Hippocampal formation (tissue), 2 donors: ENCODE measurements at regions not wholly inside any gene's neighbourhood (a gene's known extent, or its start where the extent isn't known, plus 50 kb on each side); places are given as distances from the start of the nearest gene placed in this dataset.

Experiments used
- DNase-seq, 2 donors: peaks; one replicate each; lab custom pipeline; 2025; lab: John Stamatoyannopoulos, UW

DNA sequence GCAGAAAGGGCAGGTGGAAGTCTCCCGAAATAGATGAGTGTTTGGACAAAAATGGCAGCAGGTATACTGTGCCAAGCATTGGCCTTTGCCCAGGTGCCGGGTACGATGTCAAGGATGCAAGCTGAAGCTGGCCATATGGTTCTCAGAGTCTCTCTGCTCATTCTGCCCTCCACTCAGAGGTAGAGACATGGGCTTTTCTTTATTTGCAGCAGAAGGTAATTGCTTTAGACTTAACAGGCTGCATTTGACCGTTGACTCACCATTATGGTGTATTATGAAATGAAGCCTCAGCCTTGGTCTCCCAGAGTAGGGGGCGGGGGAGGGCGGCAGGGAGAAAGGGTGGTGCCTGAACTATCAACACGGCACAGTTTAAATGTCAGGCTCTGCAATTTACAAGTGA, 969.1 kb upstream of the EEF2KMT start:
- no peak for DNase-seq

DNA sequence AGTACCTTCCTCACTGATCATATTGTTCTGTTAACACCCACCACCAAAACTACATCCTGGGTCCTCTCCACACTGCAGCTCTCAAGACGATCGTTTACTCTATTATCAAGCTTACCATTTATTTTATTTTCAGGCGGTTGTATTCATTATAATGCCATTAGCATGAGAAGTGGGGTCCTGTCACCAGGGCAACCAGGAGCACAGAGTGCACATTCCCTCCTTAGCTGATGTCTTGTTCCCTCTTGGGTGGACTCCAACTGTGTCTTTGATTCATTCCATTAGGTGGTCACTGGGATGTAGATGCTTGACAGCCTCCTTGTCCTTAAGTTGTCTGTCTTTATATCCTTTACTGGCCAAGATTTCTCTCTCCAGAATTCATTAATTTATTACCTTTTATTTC, 965.9 kb upstream of the EEF2KMT start:
- no peak for DNase-seq

DNA sequence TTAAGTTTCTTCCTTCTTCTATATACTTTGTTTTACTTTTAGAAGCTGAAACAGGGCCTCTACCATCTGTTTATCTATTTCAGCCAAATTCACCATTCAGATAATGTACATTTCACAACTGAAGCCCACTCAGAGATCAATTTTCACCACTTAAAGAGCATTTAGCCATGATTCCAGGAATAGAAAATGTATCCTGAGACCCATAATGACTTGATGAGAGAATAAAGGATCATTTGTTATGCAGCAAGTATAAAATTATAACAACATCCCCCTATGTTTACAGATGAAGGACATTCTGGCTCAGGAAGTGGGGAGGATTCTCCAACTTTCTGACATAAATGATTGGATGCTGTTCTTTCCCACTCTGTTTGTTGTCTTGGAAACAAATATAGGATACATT, 962.1 kb upstream of the EEF2KMT start:
- no peak for DNase-seq

GRCh38 chr16:6057821-6058220, 960.2 kb upstream of the EEF2KMT start:
- no peak for DNase-seq

DNA sequence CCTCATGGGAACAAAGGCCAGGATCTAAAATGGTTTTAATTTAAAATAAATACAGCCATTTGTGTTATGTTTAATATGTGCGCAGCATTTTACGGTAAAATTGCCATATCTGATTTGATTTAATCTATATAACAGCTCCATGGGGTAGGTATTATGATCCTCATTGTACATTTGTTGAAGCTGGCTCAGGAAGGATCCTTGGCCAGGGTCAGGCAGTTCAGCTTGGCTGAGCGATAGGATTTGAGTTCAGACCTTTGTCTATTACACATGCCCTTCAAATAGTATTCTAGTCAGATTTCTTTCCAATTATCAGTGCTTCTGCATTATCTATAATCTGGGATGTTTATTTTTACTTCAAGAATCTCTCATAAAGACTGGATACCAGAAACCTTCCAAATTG, 950.4 kb upstream of the EEF2KMT start:
- DNase-seq, result no peak

DNA sequence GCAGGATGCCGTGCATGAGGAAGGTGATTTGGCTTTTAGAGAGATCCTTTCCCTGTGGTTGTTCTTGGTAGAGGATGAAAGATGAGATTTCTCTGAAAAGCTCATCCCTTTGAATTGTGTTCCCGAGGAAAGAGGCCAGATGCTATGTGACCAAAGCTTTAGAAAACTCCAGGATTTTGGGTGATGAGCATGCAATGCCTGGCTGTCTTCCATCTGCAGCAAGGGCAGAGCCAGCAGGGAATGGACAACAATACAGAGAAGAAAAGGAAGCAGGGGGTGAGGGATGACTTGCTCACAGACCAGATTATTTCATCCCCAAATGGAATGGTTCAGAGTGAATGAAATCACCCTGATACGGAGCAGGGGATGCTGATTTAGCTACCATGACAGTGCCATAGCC, 949.7 kb upstream of the EEF2KMT start:
- no peak for DNase-seq

GRCh38 chr16:6038941-6039645, 941.5 kb upstream of the EEF2KMT start:
- no peak for DNase-seq

GRCh38 chr16:6035161-6035560, 937.6 kb upstream of the EEF2KMT start:
- DNase-seq, result no peak

GRCh38 chr16:6034511-6034910, 936.9 kb upstream of the EEF2KMT start:
- DNase-seq, result no peak

DNA sequence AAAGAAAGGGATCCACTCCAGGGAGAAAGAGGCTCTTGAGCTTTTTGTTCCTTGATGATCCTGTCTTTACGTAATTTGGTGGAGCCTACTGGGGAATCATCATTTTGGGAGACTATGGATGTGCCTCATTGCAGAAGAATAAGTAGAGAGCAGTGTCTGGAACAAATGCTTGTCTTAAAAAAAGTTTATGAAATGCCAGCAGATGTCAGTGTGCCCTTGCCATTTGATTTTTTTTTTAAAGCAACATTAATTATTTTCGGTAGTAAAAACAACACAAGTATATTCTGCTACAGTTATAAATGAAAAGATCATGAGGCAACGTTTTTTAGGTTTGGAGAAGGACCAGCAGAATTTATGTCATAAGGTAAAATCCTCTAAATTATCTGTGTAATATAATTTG, 934.8 kb upstream of the EEF2KMT start:
- peak in 1 of 2 donors; percentile 17 for DNase-seq

- DNase-seq, result no peak
Measured at GRCh38 chr16:6031567-6031966, 934.0 kb upstream of the EEF2KMT start.

GRCh38 chr16:6031102-6031501, 933.5 kb upstream of the EEF2KMT start:
- no peak for DNase-seq

GRCh38 chr16:6027733-6028132, 930.1 kb upstream of the EEF2KMT start:
- DNase-seq, result no peak

- no peak for DNase-seq
Measured at GRCh38 chr16:6023449-6023848, 925.9 kb upstream of the EEF2KMT start.

- DNase-seq, result no peak
Measured at GRCh38 chr16:6021276-6021943, 923.8 kb upstream of the EEF2KMT start.

GRCh38 chr16:6020162-6020985, 922.8 kb upstream of the EEF2KMT start:
- no peak for DNase-seq

DNA sequence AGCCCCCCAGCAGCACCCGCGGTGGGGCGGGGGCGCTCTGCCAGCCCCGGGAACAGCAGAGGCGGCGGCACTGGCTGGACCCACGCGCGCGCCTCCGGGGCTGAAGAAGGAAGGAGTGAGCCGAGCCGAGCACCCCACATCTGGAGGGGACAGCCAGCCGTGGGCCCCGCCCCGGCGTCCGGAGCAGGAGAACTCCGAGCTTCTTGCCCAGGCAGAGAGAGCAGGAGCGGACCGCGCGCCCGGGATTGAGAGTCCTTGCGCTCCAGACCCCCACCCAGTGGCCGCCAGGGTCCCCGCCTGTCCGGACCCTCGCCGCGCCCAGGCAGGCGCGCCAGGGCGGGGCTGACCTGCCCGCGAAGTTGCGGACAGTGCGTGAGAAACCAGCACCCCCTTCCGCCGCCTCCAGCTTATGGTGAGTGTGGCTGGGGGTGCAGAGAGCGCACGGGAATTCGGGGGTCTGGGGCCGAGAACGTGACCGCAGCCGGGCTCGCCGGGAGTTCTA, 921.9 kb upstream of the EEF2KMT start:
- no peak for DNase-seq

DNA sequence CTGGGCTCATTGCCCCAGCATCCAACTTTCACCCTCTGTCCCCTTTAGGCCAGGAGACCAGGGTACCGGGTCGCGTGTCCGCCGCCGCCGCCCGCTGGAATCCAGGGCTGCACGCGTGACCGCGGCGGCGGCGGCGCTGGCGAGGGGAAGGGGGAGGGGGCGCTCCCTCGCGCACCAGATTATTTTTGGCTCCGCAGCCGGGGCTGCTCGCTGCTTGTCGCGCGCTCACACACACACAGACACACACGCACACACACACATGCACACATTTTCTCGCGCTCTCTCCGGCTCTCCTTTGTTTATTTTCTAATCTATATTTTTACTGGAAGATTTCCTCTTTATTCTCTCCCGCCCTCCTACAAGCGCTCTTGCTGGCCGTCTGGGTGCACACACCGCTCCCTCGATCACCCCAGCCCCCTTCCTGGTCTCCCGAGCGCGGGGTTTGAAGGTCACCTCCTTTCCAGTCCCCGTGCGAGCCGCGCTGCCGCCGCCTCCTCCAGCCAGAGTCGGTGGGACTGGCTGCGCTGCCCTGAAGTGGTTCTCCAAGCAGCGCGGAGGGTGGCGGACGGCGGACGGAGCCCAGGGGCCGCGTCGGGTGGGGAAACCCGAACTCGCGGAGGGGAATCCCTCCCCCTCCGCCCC, 921.4 kb upstream of the EEF2KMT start:
- DNase-seq, result no peak

DNA sequence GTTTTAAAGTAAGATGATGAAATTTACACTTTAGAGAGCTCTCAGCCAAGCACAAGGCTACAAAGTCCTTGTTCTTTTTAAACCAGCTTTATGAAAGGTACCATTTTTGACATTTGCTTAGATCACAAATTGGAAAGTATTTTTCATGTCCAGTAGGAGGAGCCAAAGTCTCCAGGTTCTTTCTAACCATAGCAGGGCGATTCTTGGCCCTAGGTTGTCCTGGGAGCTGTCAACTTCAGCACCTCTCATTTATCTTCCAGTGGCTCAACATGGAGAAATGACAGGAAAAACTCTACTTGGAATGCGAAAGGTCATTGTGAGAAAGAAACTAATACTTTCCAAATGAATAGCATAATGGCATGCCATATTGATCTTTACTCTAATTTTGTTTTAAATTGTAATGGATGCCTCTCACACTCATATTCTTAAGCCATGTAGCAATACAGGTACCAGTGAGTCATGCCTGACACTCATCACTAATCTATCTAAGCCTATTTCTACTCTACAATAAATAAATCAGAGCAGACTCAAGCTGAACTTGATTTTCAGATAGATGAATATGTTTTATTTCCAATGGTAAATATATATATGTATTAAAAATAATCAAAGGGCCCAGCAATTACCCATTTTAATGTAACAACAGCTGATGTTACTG, 919.1 kb upstream of the EEF2KMT start:
- DNase-seq, result no peak

DNA sequence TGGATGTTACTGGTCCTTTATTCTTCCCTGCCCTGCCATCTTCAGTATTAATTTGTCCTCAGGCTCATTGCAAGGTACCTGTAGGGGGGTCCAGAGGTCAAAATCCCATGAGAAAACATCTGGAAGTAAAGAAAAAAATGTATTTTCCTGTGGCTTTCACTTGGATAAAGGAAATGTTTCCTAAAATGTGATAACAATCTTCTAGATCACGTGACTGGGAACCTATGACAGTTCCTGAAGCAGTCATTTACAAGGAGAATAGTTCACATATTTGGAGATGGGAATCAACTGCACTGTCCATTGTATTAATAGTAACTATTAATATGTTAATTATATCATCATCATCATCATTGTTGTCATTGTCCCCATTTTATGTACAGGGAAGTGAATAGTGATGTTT, 915.1 kb upstream of the EEF2KMT start:
- DNase-seq, result no peak

DNA sequence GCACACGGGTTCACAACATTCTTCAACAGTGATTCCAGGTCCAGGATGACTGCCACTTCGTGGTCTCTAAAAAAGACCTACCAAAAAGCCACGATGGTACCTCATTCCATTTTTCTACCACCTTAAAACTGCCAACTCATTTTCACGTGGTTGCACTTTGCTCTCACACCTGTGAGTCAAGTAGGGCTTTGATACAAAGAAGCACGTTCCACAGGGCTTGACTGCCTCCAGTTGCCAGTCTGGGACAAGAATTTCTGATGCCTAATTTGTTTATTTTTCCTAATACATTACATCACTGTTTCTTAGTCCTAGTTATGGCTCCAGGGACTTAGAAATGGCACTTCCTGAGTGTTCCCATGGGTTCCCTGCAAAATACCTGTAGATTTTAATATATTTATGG, 911.6 kb upstream of the EEF2KMT start:
- no peak for DNase-seq

DNA sequence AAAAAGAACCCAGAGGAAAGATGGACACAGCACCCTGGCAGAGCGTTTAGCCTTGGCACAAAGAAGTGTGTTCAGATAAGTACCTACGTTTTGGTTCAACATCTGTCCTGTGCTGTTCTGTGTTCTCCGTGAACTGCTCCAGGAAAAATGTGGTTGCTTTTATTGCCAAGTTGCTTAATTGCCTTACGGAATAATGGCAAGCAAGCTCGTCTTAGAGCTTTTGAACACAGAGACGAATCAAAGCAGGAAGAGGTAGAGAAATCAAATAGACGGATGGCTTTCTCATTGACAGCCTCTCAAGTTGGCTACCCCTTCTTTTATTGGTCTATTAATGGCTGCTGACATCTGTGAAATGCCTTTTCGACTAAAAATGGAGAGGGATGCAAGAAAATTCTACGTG, 911.1 kb upstream of the EEF2KMT start:
- no peak for DNase-seq
